ACC112 (cell line): ENCODE measurements at regions not wholly inside any gene's neighbourhood (a gene's known extent, or its start where the extent isn't known, plus 50 kb on each side); places are given as distances from the start of the nearest gene placed in this dataset.

Experiments used
- H2AFZ ChIP-seq: fragments of 200-600 bp; sonication (generic); one replicate; pipeline ENCODE4 v1.6.0; 2017; ENCODE audit warnings: antibody characterized with exemption, low read length; ENCODE audit not compliant: unreplicated experiment
- H3K27ac ChIP-seq: fragments of 200-600 bp; sonication (generic); 2 replicates; pipeline ENCODE4 v1.5.1; 2014; ENCODE audit warnings: low read depth, mild to moderate bottlenecking, antibody characterized with exemption, low read length, moderate library complexity
- H3K27me3 ChIP-seq: fragments of 200-600 bp; sonication (generic); 2 replicates; pipeline ENCODE4 v1.6.1; 2014; ENCODE audit warnings: mild to moderate bottlenecking, antibody characterized with exemption, low read length, moderate library complexity, mixed read lengths; ENCODE audit not compliant: insufficient read depth
- H3K36me3 ChIP-seq: fragments of 200-600 bp; sonication (generic); 2 replicates; pipeline ENCODE4 v1.6.1; 2016; ENCODE audit warnings: mild to moderate bottlenecking, antibody characterized with exemption, low read length, moderate library complexity, mixed read lengths; ENCODE audit not compliant: insufficient read depth
- H3K4me1 ChIP-seq: fragments of 200-600 bp; sonication (generic); one replicate; pipeline ENCODE4 v1.6.1; 2016; ENCODE audit warnings: low read length, mixed read lengths; ENCODE audit not compliant: insufficient read depth, unreplicated experiment, control insufficient read depth
- H3K4me3 ChIP-seq: fragments of 200-600 bp; sonication (generic); 2 replicates; pipeline ENCODE4 v1.5.1; 2014; ENCODE audit warnings: mild to moderate bottlenecking, low read depth, low read length
- H3K79me2 ChIP-seq: fragments of 200-600 bp; sonication (generic); one replicate; pipeline ENCODE4 v1.6.0; 2016; ENCODE audit warnings: low read length; ENCODE audit not compliant: control insufficient read depth, unreplicated experiment, insufficient read depth

DNA sequence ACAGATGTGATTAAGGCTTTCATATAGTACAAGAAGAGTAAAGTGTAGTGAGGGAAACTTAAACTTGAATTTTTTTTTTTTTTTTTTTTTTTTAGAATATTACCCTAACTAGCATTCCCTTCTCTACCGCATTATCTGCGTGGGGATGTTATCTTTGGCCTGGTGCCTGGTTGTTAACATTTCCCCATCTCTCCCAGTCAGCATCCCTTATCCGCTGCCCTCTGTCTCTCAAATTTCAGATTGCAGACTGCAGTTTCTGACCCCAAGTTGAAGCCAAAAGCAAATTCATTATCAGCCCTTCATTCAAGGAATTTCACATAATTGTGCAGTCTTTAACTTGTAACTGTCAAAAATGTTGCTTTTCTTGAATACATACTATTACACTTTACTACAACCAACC is 353.0 kb downstream of the PLOD2 start:
- Histone ChIP-seq H3K4me1 (no peaks in the 10 kb centered on the region), H3K79me2 (no peaks in the 10 kb centered on the region), H3K27ac (no peak overlapping the region), H2AFZ (no peak overlapping the region), H3K27me3 (no peaks in the 10 kb centered on the region), H3K36me3 (no peaks in the 10 kb centered on the region), H3K4me3 (no peak overlapping the region)

DNA sequence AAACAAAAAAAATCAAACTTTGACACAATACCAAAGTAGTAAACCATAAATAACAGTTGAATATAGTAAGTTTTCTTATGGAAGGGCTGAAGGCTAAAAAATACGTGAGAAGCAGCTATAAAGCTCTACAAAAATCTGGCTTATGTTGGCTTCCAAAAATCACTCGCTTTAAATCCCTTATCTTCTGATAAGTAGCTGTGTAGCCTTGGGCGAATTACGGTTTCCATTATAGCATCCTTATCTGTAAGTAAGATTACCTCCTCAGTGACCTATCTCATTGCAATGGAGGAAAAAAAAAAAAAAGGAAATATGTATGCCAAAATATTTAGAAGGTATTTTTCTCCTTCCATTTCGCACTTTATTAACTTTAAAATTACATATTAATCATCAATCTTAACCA is 348.6 kb downstream of the PLOD2 start:
- no peaks in the 10 kb centered on the region for H3K4me1 ChIP-seq
- H2AFZ ChIP-seq, result no peak overlapping the region
- no peak overlapping the region for H3K4me3 ChIP-seq
- no peaks in the 10 kb centered on the region for H3K36me3 ChIP-seq
- no peaks in the 10 kb centered on the region for H3K79me2 ChIP-seq
- H3K27ac ChIP-seq, result no peak overlapping the region
- no peaks in the 10 kb centered on the region for H3K27me3 ChIP-seq

DNA sequence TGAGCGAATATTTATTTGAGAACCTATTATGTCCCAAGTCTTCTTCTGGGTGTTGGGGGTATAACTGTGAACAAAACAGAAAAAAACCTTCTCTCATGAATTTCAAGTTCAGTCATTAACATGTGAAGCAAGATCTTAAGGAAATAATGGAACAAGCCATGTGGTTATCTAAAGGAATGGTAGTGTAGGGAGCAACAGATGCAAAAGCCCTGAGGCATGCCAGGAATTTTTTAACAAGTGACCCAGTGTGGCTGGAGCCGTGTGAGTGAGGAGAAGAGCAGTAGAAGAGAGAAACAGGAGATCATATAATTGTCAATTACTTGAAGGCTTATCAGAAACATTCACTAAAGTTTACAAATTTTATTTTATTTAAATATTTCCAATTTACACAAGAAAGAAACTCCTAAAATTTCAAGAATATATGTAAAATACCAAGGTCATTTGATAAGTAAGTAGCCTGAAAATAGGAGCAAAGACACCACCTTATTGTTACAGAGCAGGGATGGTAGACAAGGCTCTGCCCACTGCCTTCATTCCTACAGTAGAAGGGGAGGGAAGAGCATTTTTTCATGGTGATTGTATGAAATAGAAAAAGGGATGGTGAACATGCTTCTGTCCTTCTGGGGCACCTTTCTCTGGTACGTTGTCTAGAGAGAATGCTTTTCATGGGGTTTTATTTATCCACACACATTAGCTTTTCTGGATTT is 345.1 kb downstream of the PLOD2 start:
- Histone ChIP-seq H2AFZ (no peak overlapping the region), H3K79me2 (no peaks in the 10 kb centered on the region), H3K4me1 (no peaks in the 10 kb centered on the region), H3K27ac (no peak overlapping the region), H3K4me3 (no peak overlapping the region), H3K27me3 (no peaks in the 10 kb centered on the region), H3K36me3 (no peaks in the 10 kb centered on the region)

DNA sequence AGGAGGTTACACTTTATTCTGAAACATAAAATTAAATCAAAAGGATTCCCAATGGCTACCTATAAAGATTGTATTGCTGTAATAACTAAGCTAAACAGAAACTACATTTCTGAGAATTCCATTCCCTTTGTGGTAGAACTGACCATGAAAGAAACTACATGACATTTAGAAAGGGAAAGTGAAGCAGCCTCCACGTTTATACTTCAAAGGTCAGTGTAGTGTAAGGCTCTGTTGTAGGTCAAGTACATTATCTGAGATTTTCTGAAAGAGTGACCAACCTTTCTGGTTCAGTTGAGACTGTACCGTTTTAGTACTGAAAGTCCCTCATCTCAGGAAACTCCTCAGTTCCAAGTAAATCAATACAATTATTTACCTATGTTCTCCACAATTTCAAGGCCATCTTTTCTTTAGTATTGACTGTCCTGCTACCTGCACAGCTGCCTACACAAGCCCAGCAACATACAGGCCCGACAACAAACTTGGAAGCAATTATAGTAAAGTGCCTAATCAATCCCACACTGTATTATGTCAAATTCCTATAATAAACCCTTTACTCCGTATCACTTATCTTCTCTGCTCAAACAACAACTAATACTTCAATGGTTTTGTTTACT is 343.0 kb downstream of the PLOD2 start:
- peak overlapping the region; percentile 81 for H2AFZ ChIP-seq

DNA sequence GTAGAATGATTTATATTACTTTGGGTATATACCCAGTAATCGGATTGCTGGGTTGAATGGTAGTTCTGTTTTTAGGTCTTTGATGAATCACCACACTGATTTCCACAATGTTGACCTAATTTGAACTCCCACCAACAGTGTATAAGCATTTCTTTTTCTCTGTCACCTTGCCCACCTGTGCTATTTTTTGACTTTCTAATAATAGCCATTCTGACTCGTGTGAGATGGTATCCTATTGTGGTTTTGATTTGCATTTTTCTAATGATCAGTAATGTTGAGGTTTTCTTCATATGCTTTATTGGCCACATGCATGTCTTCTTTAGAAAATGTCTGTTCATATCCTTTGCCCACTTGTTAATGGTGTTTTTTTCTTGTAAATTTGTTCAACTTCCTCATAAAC is 340.8 kb downstream of the PLOD2 start:
- no peak overlapping the region for H2AFZ ChIP-seq
- no peaks in the 10 kb centered on the region for H3K36me3 ChIP-seq
- H3K27ac ChIP-seq, result no peak overlapping the region
- H3K4me1 ChIP-seq, result no peaks in the 10 kb centered on the region
- H3K4me3 ChIP-seq, result no peak overlapping the region
- no peaks in the 10 kb centered on the region for H3K27me3 ChIP-seq
- H3K79me2 ChIP-seq, result no peaks in the 10 kb centered on the region

More for the DNA sequence above, 343.0 kb downstream of the PLOD2 start:
- H3K4me1 ChIP-seq, result no peaks in the 10 kb centered on the region
- no peaks in the 10 kb centered on the region for H3K27me3 ChIP-seq
- H3K27ac ChIP-seq, result no peak overlapping the region
- no peaks in the 10 kb centered on the region for H3K79me2 ChIP-seq
- no peaks in the 10 kb centered on the region for H3K36me3 ChIP-seq
- peak overlapping the region; percentile 46; the same call in 1 of the 2 replicates for H3K4me3 ChIP-seq

DNA sequence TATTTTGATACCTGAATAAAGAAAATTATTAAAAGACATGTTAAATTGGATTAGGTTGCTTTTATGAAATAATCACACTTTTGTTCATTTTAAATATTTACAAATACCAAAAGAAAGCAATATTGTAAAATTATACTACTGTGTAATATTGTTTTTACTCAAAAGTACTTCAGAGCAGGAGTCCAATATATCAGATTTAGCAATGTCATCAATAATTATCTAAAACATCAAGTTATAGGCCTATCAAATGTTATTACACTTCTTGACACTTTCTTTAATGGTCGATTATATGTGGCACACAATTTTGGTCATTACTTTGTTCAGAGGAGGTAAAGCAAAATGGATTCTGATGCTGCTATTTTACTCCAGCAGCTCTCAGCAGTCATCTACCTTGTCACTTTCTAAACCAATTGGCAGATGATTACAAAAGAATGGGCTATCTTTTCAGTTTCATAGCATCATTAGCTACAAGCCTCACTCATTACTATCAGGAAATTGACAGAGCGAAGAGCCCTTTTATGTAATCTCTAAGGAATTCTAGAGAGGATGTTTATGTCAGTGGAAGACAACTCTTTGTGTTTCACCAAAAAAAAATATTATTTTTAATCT is 318.6 kb downstream of the PLOD2 start:
- Histone ChIP-seq H3K36me3 (no peaks in the 10 kb centered on the region), H3K4me1 (no peaks in the 10 kb centered on the region), H2AFZ (no peak overlapping the region), H3K27ac (no peak overlapping the region), H3K4me3 (no peak overlapping the region), H3K27me3 (no peaks in the 10 kb centered on the region), H3K79me2 (no peaks in the 10 kb centered on the region)

DNA sequence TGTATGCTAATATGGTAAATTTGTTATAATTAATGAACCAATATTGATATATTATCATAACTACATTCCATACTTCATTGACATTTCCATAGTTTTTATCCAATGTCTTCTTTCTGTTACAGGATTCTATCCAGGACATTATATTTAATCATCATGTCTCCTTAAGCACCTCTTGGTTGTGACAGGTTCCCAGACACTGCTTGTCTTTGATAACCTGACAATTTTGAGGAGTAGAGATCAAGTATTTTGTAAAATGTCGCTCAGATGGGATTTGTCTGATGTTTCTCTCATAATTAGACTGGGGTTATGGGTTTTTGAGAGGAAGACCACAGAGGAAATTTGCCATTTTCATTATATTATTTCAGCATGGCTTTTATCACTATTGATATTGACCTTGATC is 317.4 kb downstream of the PLOD2 start:
- H3K27me3 ChIP-seq, result no peaks in the 10 kb centered on the region
- H3K36me3 ChIP-seq, result no peaks in the 10 kb centered on the region
- H3K79me2 ChIP-seq, result no peaks in the 10 kb centered on the region
- no peak overlapping the region for H3K4me3 ChIP-seq
- no peak overlapping the region for H3K27ac ChIP-seq
- no peak overlapping the region for H2AFZ ChIP-seq
- no peaks in the 10 kb centered on the region for H3K4me1 ChIP-seq

DNA sequence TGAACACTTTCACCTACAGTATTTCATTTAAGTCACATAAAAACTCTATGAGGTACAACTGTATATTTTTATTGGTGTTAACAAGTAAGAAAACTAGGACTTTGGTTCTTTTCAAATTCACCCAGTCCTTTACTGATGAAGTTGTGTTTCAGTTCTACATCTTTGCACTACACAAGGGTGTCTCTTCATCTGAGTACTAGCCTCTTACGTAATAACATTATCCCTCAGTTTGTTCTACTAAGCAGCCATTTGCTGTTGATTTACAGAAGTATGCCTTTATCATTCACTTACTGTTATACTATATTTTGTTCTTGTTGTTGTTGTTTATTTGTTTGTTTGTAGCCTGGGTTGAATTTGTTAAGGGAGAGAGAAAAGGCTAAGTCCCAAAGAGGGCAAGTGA is 311.9 kb downstream of the PLOD2 start:
- Histone ChIP-seq H2AFZ (no peak overlapping the region), H3K36me3 (no peaks in the 10 kb centered on the region), H3K27ac (no peak overlapping the region), H3K79me2 (no peaks in the 10 kb centered on the region), H3K4me3 (no peak overlapping the region), H3K4me1 (no peaks in the 10 kb centered on the region), H3K27me3 (no peaks in the 10 kb centered on the region)

DNA sequence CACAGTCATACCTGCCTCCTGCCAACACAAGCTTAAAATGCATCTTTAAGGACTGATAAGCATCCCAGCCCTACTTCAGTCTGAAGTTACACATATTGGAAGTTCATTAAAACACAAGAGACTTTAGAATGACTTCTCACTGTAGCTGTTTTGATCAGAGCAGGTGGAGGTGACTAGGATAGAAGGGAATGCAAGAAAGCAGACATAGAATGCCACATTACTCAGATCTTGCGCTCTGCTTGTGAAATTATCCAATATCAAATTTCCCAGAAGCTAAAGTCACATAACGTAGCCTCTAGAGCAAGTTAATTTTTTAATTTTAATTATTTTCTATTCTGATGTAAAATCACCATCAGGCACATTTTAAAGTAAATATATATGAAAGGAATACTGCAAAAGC is 306.5 kb downstream of the PLOD2 start:
- H3K4me1 ChIP-seq, result no peaks in the 10 kb centered on the region
- no peaks in the 10 kb centered on the region for H3K79me2 ChIP-seq
- no peaks in the 10 kb centered on the region for H3K27me3 ChIP-seq
- H3K4me3 ChIP-seq, result no peak overlapping the region
- no peak overlapping the region for H3K27ac ChIP-seq
- H2AFZ ChIP-seq, result no peak overlapping the region
- no peaks in the 10 kb centered on the region for H3K36me3 ChIP-seq

DNA sequence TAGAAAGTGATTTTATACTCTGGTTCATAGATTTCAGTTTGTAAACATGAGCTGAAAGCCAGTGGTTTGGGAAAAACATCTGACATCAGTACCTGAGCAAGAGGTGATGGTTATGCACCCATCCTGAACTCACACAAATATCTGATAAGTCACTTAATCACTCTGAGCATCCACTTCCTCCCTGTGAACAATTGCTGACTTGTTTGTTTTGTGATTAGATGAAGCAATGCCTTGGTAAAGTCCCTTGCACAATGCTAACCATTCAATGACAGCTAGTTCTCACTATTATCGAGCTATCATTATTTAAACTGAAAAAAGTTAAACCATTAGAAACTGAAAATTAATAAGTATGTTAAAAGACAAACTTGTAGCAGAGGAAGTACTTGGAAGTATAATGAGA is 303.0 kb downstream of the PLOD2 start:
- Histone ChIP-seq H3K4me1 (no peaks in the 10 kb centered on the region), H3K79me2 (no peaks in the 10 kb centered on the region), H3K27ac (no peak overlapping the region), H3K36me3 (no peaks in the 10 kb centered on the region), H2AFZ (no peak overlapping the region), H3K27me3 (no peaks in the 10 kb centered on the region), H3K4me3 (no peak overlapping the region)

DNA sequence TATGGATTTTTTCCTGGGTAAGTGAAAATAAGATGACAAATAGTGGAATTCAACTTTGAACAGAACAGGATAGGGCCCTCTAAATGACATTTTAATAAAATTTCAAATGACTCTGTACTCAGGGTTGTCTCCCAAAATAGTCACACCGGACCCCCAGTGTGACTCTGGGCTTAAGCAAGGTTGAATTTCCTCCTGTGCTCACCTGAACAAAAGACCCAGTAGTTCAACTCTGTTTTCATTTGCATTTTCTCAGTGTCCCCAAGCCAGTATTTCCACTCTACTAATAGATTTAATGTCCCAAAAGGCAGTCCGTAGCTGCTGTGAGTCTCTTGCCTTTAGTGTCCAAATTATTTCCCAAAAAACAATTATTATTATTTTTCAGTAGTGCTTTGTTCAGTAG is 296.6 kb downstream of the PLOD2 start:
- no peak overlapping the region for H3K27ac ChIP-seq

More for the DNA sequence above, 296.6 kb downstream of the PLOD2 start:
- no peaks in the 10 kb centered on the region for H3K27me3 ChIP-seq
- no peaks in the 10 kb centered on the region for H3K4me1 ChIP-seq
- no peak overlapping the region for H2AFZ ChIP-seq
- no peaks in the 10 kb centered on the region for H3K79me2 ChIP-seq
- no peaks in the 10 kb centered on the region for H3K36me3 ChIP-seq
- H3K4me3 ChIP-seq, result no peak overlapping the region
